Fibroblast of the conjunctiva (primary cell): ENCODE measurements at regions not wholly inside any gene's neighbourhood (a gene's known extent, or its start where the extent isn't known, plus 50 kb on each side); places are given as distances from the start of the nearest gene placed in this dataset.

Experiments used
- DNase-seq: peaks from one replicate; pipeline ENCODE4 v3.0.0-alpha.2; 2010; ENCODE audit warnings: low read depth

GRCh38 chr6:168968228-168968627 lies 285.4 kb downstream of the THBS2 start:
- peak; percentile 97 for DNase-seq

DNA sequence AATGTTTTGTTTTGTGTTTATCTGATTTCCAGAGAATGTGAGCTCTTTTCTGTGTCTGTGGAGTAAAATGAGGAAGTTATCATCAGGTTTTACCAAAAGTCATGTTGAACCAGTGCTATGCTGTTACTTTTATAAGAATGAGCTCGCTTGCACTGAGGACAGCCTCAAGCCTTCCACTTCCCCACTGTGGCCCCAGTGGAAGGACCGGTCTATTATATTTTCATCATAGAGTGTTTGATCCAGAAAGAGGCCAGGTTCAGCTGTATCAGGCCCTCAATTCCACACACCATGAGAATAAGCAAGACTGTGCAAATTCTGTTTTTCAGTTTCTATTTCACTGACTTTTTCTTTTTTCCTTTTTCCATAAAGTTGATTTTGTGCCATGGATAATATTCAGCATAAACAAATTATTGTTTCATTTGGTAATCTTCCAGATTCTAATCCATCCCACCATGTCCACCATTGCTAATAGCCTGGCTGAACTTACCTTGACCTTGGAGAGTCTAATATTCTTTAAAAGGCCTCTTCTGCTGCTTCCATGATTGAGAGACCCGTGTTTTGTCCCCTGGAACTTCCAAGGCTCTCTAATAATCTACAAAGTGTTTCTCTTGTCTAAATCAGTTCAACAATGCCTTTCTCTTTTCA lies 286.2 kb downstream of the THBS2 start:
- DNase-seq: no peak

DNA sequence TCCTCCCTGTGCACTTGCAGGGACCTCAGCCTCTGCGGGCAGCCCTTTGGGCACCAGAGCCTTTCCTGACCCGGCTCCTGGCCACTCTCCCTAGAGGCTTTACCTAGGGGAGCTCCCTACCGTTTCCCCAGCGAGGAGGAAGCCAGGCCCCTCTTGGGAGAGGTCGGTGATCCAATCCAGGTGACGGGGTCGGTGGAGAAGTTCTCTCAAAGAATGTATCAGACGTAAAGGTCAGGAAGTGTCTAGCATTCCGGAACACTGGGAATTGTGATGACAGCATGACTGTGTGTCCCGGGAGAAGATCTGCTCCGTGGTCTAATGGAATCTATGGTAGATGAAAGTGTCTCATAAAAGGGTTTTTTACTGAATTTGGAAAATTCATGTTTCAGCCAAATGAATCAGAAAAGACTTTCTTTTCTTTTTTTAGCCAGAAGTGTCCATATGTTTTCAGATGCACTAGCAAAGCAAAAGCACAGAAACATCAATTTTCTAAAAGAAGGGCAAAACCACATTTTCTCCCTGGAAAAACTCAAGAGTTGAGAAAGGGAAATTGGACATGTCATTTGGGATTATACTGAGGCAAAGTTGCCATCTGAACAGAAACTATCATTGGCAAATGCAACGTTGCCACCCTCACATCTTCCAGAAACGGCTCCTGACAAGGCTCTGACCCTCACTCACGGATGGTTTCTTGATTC lies 289.4 kb downstream of the THBS2 start:
- no peak for DNase-seq

- DNase-seq: peak; percentile 34
Measured at GRCh38 chr6:168962886-168963285, 290.8 kb downstream of the THBS2 start.

DNA sequence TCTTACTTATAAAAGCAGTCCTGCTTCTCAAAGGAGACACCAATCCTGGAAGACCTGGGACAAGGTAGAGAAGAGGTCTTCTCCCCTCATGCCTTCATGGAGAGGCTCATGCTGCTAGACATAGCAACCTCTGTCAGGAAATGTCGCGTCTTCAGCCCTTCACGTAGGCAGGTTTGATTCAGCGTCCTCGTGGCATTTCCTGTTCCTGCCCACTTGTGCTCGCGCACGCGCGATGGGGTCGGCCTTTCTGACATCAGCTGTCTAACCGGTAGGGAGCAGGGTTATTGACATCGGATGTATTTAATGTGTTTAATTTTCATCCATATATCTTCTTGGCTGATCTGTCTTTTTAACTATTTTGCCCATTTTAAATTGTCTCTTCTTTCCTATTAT lies 292.4 kb downstream of the THBS2 start:
- no peak for DNase-seq

- no peak for DNase-seq
Measured at GRCh38 chr6:168960551-168961263, 292.9 kb downstream of the THBS2 start.

- no peak for DNase-seq
Measured at GRCh38 chr6:168959696-168960095, 293.9 kb downstream of the THBS2 start.

DNA sequence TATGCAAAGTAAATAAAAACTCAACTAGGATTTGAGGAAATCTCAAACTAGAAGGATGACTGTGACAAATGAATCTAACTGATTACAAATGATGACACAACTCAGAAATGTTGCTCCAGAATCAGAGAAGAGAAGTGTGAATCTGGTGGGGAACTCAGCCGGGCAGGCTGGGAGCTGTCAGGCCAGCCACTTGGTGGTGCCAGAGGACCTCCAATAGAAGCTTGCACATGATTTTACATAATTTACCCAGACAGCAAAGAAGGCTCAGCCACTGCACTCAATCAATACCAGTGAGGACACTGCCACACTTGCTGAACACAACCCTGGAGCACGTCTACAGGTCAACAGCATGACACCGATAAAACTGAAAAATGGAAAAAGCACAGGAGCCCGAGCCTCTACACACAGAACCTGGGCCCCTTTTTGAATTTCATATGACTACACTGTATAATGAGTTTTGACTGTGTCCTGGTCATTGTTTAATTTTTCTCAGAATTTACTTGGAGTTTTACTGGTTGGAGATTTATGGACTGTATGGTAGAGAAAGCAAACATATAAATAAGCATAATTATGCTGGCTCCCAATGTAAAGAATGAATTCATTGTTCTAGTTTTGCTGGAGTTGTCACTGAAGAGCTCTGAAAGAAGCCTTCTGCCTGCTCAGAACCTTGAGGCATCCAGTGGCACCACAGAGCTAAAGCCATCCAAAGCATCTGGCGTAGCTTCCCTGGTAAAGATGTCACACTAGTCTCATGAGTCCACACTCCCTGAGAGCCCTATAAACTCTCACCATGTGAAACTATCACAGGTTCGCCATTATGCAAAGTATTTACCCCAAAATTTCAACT lies 296.5 kb downstream of the THBS2 start:
- DNase-seq: peak; percentile 79

- no peak for DNase-seq
Measured at GRCh38 chr6:168956141-168956838, 297.4 kb downstream of the THBS2 start.

DNA sequence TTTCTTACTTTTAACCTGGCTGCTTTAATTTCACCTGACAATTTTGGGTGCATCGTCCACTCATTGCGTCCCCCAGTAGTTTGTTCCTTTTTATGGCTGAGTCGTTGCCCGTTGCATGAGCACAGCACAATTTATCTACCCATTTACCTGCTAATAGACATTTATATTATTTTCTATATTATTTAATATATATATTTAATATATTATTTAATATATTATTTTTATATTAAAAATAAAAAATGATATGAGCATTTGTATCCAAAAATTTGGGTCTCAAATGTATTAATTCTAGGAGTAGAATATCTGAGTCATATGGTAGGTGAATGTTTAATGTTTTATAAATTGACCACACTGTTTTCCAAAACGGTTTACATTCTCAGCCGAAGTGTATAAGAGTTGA lies 300.2 kb downstream of the THBS2 start:
- no peak for DNase-seq

GRCh38 chr6:168951217-168951616 lies 302.4 kb downstream of the THBS2 start:
- DNase-seq: no peak

GRCh38 chr6:168950858-168951214 lies 302.8 kb downstream of the THBS2 start:
- no peak for DNase-seq

GRCh38 chr6:168949981-168950857 lies 303.4 kb downstream of the THBS2 start:
- DNase-seq: no peak

GRCh38 chr6:168948990-168949531 lies 304.6 kb downstream of the THBS2 start:
- no peak for DNase-seq

DNA sequence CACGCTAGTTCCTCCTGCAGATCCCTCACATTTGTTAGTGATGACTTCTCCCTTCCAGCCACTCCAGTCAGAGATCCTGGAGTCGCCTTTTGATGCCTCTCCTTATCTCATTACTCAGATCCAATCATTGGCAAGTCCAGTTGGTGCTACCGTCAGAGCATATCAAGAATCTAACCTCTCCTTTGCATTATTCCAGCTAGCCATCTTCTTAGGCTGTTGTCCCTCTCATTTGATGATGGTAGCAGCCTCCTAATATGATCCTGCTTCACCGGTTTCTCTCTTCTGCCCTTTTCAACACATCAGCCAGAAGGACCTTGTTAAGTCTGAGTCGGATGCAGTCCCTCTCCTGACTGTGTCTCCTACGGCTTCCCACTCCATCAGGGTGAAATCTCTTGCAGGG lies 305.6 kb downstream of the THBS2 start:
- no peak for DNase-seq

DNA sequence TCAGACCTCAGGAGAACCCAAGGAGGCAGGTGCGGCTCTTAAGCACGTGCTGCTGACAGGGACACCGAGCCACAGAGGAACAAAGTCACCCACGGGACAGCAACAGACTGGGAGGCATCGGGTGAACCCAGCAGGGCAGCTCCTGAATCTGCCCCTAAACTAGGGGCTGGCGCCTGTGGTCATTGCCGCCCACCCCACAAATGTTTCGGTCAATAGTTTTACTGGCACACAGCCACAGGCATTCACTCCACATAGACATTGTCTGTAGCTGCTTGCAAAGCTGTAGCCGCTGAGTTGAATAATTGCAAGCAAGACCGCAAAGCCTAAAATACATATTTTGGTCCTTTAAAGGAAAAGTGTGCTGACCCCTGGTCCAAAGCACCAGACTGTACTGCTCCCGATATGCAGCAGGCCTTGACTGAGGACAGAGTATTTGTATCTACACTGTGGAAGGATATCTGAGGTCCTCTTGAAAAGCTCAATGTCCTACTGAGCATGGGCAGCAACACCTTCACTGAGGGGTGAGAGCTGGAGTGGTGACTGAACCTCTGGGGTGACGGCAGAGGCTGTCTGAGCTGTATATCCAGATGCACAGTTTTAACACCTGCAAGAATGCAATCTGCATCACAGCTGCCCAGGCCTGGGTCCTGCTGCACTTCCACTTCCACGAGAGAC lies 310.3 kb downstream of the THBS2 start:
- DNase-seq: no peak

- no peak for DNase-seq
Measured at GRCh38 chr6:168942646-168943045, 311.0 kb downstream of the THBS2 start.

GRCh38 chr6:168941036-168941435 lies 312.6 kb downstream of the THBS2 start:
- DNase-seq: no peak

GRCh38 chr6:168939796-168940195 lies 313.9 kb downstream of the THBS2 start:
- no peak for DNase-seq

GRCh38 chr6:168939041-168939440 lies 314.6 kb downstream of the THBS2 start:
- no peak for DNase-seq
